Activated T-cell treated with anti-CD3 and anti-CD28 coated beads, Interleukin-2, amount 50 U/mL, for 24 hours (primary cell): ENCODE measurements at regions not wholly inside any gene's neighbourhood (a gene's known extent, or its start where the extent isn't known, plus 50 kb on each side); places are given as distances from the start of the nearest gene placed in this dataset.
"Not testable (repeated sequence)": the region's sequence is repeated elsewhere in the genome, so short reads cannot be mapped to it uniquely, and the experiment has no call there.

Source experiments
- DNase-seq: peaks from one replicate; pipeline ENCODE4 v3.0.0-alpha.2; 2020
- H3K27ac Mint-ChIP-seq: 2 replicates; pipeline ENCODE4 v1.8.0; 2020; ENCODE audit warnings: mild to moderate bottlenecking, mixed read lengths
- H3K27me3 Mint-ChIP-seq: 2 replicates; pipeline ENCODE4 v1.8.0; 2020; ENCODE audit warnings: mixed read lengths
- H3K36me3 Mint-ChIP-seq: 2 replicates; pipeline ENCODE4 v1.8.0; 2020; ENCODE audit warnings: low read depth, mixed read lengths
- H3K4me1 Mint-ChIP-seq: 2 replicates; pipeline ENCODE4 v1.8.0; 2020; ENCODE audit warnings: low read depth, mixed read lengths
- H3K4me3 Mint-ChIP-seq: 2 replicates; pipeline ENCODE4 v1.8.0; 2020; ENCODE audit warnings: mild to moderate bottlenecking, moderate library complexity, mixed read lengths
- H3K9me3 Mint-ChIP-seq: 2 replicates; pipeline ENCODE4 v1.8.0; 2020; ENCODE audit warnings: mixed read lengths

DNA sequence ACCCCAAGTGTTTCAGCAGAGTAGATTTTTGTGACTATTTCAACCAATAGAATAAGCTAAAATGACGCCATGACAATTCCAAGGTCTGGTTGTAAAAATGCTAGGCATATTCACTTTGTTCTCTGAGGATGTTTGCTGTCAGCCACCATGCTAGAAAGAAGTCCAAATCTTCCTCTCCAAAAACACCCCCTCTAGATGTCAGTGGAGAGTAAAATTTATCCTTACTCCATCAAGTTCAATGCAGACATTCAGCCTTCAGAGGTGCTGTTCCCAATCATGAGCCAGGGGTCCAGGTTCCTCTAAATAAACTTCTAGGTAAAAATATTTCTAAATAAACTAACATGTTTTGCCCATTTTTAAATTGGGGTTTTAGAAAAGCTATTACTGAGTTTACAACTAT is 395.4 kb upstream of the ADAMTS5 start:
- DNase-seq = no peak
- Mint-ChIP-seq H3K36me3 (no peaks in the 10 kb centered on the region), H3K27ac (no peak overlapping the region), H3K4me1 (no peaks in the 10 kb centered on the region), H3K27me3 (no peaks in the 10 kb centered on the region), H3K4me3 (no peak overlapping the region), H3K9me3 (peaks cover 6% of the 10 kb centered on the region)

DNA sequence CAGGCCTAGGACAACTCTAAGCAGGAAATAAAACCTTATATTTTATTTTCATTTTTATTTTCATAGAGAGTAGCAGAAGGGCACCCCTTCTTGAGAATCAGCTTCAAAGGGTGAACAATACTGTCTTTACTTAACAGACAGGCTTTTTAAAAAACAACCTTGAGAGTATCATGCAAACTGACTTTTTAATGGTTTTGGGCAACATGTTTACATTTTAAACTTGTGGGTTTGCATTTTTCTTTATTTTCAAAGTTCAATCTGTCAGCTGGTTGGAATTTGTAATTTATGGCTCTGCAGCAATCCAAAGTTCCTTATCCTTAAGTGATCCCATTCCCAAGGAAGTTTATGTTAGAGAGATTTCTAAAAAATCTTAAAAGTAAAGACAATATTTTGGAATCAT is 392.3 kb upstream of the ADAMTS5 start:
- H3K36me3 Mint-ChIP-seq = no peaks in the 10 kb centered on the region
- no peak for DNase-seq
- H3K27me3 Mint-ChIP-seq = no peaks in the 10 kb centered on the region
- no peak overlapping the region for H3K27ac Mint-ChIP-seq
- peaks cover 6% of the 10 kb centered on the region for H3K9me3 Mint-ChIP-seq
- H3K4me1 Mint-ChIP-seq = no peaks in the 10 kb centered on the region
- no peak overlapping the region for H3K4me3 Mint-ChIP-seq

DNA sequence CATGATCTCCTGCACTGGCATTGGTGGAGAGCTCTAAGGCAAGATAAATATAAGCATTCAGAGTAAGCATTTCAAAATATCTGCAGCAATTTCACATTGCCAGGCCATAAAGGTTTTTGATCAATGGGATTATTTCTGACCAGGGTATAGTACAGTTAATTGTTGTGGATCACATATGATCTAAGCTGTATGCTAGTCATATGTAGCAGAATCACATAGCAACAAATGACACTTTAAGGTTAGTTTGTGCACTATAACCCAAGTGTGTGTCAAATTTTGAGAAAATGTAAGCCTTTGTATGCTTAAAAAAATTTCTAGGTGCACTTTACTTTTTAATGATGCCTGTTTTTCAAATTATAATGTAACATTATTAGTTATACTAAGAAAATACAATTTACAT is 386.0 kb upstream of the ADAMTS5 start:
- Mint-ChIP-seq H3K9me3 (peaks cover 11% of the 10 kb centered on the region), H3K27me3 (no peaks in the 10 kb centered on the region), H3K27ac (no peak overlapping the region), H3K4me3 (no peak overlapping the region), H3K36me3 (no peaks in the 10 kb centered on the region), H3K4me1 (no peaks in the 10 kb centered on the region)
- no peak for DNase-seq

DNA sequence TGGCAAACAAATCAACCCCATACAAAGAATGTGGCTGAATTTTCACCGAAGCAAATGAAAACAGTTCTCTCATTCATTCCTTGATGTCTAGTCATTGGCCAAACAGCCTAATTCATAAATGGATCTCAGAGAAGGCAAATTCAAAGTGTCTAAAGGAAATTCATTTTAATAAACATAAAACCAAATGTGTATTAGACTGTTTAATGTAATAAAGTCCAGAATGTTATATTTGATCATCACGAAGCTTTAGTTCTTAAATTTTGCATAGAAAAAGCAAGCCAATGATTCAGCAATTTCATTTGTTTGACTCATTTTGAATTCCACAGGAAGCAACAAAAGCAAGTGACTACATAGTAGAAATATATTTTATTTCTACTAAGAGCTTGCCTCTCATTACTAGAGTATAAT is 379.2 kb upstream of the ADAMTS5 start:
- H3K9me3 Mint-ChIP-seq = peaks cover 11% of the 10 kb centered on the region
- no peak overlapping the region for H3K27ac Mint-ChIP-seq
- no peaks in the 10 kb centered on the region for H3K27me3 Mint-ChIP-seq
- no peak overlapping the region for H3K4me3 Mint-ChIP-seq
- DNase-seq = no peak
- H3K4me1 Mint-ChIP-seq = no peaks in the 10 kb centered on the region
- H3K36me3 Mint-ChIP-seq = no peaks in the 10 kb centered on the region

DNA sequence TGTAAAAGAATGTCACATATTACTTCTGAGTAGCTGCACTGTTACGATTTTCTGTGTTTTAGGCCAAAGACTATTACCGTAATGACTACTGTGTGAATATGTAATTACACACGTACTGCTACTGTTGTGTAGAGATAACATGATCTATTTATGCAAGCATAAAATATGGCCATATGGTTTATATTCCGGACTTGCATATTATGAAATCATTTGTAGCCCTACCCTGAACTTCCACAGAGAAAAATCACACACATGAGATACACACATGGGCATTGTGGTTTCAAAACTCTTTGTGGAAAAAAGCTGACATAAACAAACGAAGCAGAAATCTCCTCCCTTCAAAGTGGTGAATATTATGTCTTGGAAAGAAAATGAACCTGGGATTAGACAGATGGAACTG is 373.0 kb upstream of the ADAMTS5 start:
- H3K4me3 Mint-ChIP-seq = no peak overlapping the region
- H3K9me3 Mint-ChIP-seq = peaks cover 2% of the 10 kb centered on the region
- no peak overlapping the region for H3K27ac Mint-ChIP-seq
- H3K27me3 Mint-ChIP-seq = no peaks in the 10 kb centered on the region
- no peak for DNase-seq
- H3K36me3 Mint-ChIP-seq = no peaks in the 10 kb centered on the region
- H3K4me1 Mint-ChIP-seq = no peaks in the 10 kb centered on the region

DNA sequence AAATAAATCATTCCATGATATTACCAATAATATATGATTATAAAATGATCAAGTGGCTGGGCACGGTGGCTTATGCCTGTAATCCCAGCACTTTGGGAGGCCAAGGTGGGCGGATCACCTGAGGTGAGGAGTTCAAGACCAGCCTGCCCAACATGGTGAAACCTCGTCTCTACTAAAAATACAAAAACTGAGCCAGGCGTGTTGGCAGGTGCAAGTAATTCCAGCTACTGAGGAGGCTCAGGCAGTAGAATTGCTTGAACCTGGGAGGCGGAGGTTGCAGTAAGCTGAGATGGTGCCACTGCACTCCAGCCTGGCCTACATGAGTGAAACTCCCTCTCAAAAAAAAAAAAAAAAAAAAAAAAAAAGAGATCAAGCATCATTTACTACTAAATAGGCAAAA is 371.1 kb upstream of the ADAMTS5 start:
- not testable (repeated sequence) for H3K9me3 Mint-ChIP-seq, H3K27ac Mint-ChIP-seq, H3K4me1 Mint-ChIP-seq, H3K4me3 Mint-ChIP-seq, H3K27me3 Mint-ChIP-seq, DNase-seq, H3K36me3 Mint-ChIP-seq

DNA sequence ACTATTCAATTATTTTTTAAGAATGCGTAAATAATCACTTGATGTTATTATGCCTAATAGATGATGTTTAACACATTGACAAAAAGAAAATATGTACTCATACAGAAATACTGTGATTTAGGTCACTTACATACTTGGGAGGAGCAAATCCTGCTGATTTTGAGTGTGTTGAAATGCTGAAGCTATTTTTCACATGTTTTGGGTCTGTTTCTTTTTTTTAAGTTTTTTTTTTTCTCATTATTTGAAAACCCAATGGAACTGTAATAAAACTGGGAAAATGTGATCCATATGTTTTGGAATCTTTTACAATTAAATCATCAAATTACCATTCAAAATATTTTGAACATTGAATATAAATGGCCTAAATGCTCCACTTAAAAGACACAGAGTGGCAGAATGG is 366.2 kb upstream of the ADAMTS5 start:
- Mint-ChIP-seq H3K36me3 (no peaks in the 10 kb centered on the region), H3K27ac (no peak overlapping the region), H3K9me3 (peaks cover 9% of the 10 kb centered on the region), H3K27me3 (no peaks in the 10 kb centered on the region), H3K4me3 (no peak overlapping the region), H3K4me1 (no peaks in the 10 kb centered on the region)
- no peak for DNase-seq

DNA sequence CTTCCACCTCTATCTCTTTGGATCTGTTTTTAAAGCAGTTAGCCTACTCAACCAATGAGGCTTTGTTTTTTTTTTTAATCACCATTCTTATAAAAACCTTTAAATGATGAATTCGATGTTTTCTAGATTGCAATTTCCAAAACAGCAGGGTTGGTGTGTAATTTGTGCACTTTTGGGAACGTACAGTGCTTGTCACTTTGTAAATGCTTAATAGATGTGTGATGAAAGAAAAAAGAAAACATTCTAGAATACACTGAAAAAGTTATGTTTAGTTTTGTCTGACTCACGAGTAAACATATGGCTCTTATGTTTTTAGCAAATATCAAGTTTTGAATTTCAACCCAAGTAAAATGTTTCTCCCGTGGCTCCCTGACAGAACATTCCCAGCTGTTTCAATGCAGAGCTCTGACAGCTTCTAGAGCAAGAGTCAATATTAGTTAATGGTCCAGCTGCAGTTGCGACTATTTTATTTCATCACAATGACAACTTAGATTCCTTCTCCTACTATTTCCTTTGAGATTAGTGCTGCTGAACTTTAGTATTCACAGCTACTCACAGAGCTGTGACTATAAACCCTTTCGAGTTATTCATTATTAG is 362.5 kb upstream of the ADAMTS5 start:
- Mint-ChIP-seq H3K4me1 (no peaks in the 10 kb centered on the region), H3K4me3 (no peak overlapping the region), H3K36me3 (no peaks in the 10 kb centered on the region), H3K9me3 (peaks cover 7% of the 10 kb centered on the region), H3K27ac (no peak overlapping the region), H3K27me3 (no peaks in the 10 kb centered on the region)
- DNase-seq = no peak

DNA sequence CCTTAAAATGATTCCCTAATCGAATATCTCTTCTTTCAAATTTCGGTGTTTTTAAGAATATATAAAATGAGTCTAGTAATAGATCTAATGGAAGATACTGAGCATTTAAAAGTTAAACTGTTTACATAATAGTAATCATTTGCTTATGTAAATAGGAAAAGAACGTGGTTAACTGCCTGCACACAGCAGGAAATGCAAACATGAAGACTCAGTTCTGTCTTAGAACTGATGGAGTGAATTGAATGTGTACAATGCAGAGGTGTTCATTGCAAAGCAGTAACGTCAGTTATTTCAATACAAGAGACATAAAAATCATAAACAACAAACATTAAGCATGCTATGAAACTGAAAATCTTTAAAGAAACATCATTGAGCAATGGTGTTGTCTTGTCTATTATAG is 359.4 kb upstream of the ADAMTS5 start:
- H3K4me3 Mint-ChIP-seq = no peak overlapping the region
- H3K36me3 Mint-ChIP-seq = no peaks in the 10 kb centered on the region
- DNase-seq = no peak
- H3K9me3 Mint-ChIP-seq = peaks cover 7% of the 10 kb centered on the region
- no peaks in the 10 kb centered on the region for H3K4me1 Mint-ChIP-seq
- no peak overlapping the region for H3K27ac Mint-ChIP-seq
- H3K27me3 Mint-ChIP-seq = no peaks in the 10 kb centered on the region

DNA sequence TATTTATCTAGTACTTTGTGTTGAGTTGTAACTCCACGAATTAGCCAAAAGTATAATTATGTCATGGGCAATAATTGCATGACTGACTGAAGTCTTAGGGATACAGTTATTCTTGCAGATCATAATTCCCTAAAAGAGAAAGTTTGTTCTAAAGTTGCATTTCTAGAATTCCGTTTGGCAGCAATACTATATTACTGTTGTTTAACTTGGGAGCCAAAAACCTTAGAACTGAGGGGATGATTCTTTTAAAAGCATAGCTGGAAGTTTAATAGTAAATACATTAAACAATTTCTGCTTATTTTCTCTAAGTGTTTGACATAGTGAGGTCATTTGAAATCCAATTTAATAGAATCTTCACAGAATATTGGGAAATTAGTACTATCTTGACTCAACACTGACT is 356.4 kb upstream of the ADAMTS5 start:
- no peak overlapping the region for H3K4me3 Mint-ChIP-seq
- H3K36me3 Mint-ChIP-seq = no peaks in the 10 kb centered on the region
- H3K27me3 Mint-ChIP-seq = no peaks in the 10 kb centered on the region
- H3K27ac Mint-ChIP-seq = no peak overlapping the region
- DNase-seq = no peak
- peaks cover 6% of the 10 kb centered on the region for H3K9me3 Mint-ChIP-seq
- H3K4me1 Mint-ChIP-seq = no peaks in the 10 kb centered on the region

DNA sequence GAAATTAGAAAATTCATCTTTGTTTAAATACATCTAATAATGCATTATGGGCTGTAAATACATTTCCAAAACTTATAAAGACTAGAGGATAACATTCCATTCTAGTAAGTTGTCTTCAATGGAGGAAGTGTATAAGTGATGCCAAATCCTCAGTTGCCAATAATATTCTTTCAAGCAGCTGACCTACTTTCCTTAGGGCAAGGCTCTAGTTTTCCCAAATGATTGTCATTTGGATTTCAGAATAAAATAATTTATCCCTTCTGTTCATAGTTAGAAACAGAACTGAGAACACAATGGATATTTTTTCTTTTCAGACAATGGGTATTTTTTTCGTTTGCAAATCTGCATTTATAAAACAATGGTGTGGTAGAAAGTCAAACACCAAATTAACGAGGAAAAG is 354.9 kb upstream of the ADAMTS5 start:
- H3K4me1 Mint-ChIP-seq = no peaks in the 10 kb centered on the region
- H3K4me3 Mint-ChIP-seq = no peak overlapping the region
- DNase-seq = no peak
- no peaks in the 10 kb centered on the region for H3K27me3 Mint-ChIP-seq
- H3K36me3 Mint-ChIP-seq = no peaks in the 10 kb centered on the region
- H3K27ac Mint-ChIP-seq = no peak overlapping the region
- peaks cover 6% of the 10 kb centered on the region for H3K9me3 Mint-ChIP-seq

DNA sequence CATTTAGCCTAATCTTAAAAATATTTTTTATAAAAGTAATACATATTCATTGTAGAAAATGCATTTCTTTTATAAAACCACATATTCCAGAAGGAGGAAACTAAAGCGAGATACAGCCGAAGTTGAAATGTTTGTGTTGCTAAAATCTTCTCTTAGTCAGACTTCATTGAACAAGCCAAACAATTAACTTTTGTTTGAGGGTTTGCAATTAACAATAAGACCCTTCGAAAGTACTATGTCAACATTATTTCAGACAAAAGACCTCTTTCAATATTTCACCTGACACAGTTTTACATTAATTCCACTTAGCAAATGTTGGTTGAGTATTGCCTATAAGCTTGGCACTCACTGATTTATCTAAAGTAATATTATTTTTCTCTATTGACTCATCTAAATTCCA is 354.0 kb upstream of the ADAMTS5 start:
- Mint-ChIP-seq H3K4me3 (no peak overlapping the region), H3K9me3 (peaks cover 6% of the 10 kb centered on the region), H3K27ac (no peak overlapping the region), H3K36me3 (no peaks in the 10 kb centered on the region), H3K4me1 (no peaks in the 10 kb centered on the region), H3K27me3 (no peaks in the 10 kb centered on the region)
- DNase-seq = no peak

DNA sequence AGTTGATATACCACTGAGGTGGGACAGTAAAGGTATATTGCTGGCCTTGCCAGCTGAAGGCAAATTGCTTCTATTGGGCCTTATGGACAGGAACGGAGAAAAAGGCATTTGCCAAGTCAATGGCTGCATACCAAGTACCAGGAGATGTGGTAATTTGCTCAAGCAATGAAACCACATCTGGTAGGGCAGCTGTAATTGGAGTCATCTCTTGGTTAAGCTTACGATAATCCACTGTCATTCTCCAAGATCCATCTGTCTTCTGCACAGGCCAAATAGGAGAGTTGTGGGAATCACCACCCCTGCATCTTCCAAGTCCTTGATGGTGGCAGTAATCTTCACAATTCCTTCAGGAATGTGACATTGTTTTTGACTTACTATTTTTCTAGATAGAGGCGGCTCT is 350.7 kb upstream of the ADAMTS5 start:
- not testable (repeated sequence) for H3K27me3 Mint-ChIP-seq, H3K4me3 Mint-ChIP-seq, H3K36me3 Mint-ChIP-seq, H3K9me3 Mint-ChIP-seq, DNase-seq, H3K27ac Mint-ChIP-seq, H3K4me1 Mint-ChIP-seq

DNA sequence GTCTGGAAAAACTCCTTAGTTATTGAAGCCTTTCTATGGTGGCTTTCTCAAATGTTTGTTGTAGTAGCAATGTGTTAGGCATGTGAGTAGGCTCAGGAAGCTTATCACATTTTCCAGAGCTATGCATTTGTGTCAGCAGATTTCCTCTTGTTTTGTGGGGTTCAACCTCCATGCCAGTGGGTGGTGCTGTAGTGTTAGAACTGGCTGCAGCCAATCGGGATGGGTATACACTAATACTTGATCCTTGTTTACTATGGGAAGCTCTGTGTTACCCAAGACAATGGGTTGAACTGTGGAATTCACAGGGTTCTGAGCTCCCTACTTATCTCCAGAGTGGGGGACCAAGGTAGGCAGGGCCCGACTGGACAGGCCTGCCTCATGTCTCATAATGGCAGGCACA is 348.5 kb upstream of the ADAMTS5 start:
- Mint-ChIP-seq H3K9me3 (peaks cover 2% of the 10 kb centered on the region), H3K27me3 (no peaks in the 10 kb centered on the region), H3K4me1 (no peaks in the 10 kb centered on the region), H3K4me3 (no peak overlapping the region), H3K36me3 (no peaks in the 10 kb centered on the region), H3K27ac (no peak overlapping the region)
- DNase-seq = no peak

DNA sequence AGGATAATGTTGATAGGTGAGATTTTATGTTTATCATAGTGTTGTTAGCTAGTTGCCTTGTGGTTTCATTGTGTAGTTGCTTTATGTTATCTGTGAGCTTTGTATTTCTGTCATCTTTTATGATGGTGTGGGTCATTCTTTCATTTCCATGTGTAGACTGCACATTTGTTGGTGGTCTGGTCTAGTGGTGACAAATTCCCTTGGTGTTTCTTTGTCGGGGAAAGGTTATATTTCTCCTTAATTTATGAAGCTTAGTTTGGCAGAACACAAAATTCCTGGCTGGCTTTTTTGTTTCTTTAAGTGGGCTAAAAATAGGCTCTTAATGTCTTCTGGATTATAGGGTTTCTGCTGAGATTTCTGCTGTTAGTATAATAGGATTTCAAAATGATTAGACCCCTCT is 347.2 kb upstream of the ADAMTS5 start:
- Mint-ChIP-seq H3K9me3 (no peaks in the 10 kb centered on the region), H3K4me1 (no peaks in the 10 kb centered on the region), H3K36me3 (no peaks in the 10 kb centered on the region), H3K4me3 (no peak overlapping the region), H3K27ac (no peak overlapping the region), H3K27me3 (no peaks in the 10 kb centered on the region)
- no peak for DNase-seq
